ENCODE measurements at regions not wholly inside any gene's neighbourhood (a gene's known extent, or its start where the extent isn't known, plus 50 kb on each side); places are given as distances from the start of the nearest gene placed in this dataset.

DNA sequence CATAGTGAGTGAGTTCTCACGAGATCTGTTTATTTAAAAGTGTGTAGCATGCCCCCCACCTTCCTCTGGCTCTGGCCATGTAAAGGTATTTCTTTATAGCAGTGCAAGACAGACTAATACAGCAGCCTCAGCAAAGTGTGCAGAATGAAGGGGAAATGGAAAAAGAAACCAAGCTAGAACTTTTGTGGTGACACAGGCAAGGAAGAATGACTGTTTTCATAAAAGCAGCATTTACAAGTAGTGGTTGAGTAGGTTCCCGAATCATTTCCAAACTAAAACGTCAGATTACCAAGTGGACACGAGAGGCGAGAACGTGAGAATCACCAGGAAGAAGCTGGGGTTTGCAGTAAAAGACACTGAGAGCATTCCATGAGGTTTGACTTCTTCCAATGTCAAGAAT lies 100.2 kb upstream of the AKAP13 start:
- Histone ChIP-seq H3K36me3 (ENCODE audit: insufficient read depth) (no peaks in the 10 kb centered on the region), H2AFZ (no peak overlapping the region), H3K27me3 (ENCODE audit: insufficient read depth) (no peaks in the 10 kb centered on the region), H3K9me2 (ENCODE audit: insufficient read depth) (no peaks in the 10 kb centered on the region), H3F3A (replicated peaks; ENCODE audit: low read depth) (no peaks in the 10 kb centered on the region), H3K4me3 (no peak overlapping the region), H4K20me1 (replicated peaks; ENCODE audit: insufficient read depth) (no peaks in the 10 kb centered on the region), H3K4me1 (ENCODE audit: insufficient read depth) (no peaks in the 10 kb centered on the region), H3K4me2 (no peak overlapping the region), H3K27ac (ENCODE audit: low read depth) (no peak overlapping the region), H3K79me2 (replicated peaks; ENCODE audit: insufficient read depth) (no peaks in the 10 kb centered on the region)
- TF ChIP-seq, protein P1, sequence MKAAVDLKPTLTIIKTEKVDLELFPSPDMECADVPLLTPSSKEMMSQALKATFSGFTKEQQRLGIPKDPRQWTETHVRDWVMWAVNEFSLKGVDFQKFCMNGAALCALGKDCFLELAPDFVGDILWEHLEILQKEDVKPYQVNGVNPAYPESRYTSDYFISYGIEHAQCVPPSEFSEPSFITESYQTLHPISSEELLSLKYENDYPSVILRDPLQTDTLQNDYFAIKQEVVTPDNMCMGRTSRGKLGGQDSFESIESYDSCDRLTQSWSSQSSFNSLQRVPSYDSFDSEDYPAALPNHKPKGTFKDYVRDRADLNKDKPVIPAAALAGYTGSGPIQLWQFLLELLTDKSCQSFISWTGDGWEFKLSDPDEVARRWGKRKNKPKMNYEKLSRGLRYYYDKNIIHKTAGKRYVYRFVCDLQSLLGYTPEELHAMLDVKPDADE (IDR thresholded peaks at IDR 0.05): no peak
- TF ChIP-seq ZNF114 (CRISPR knock-in tag; IDR thresholded peaks at IDR 0.05) (no peak), STAT1 (IDR thresholded peaks at IDR 0.05; ENCODE audit: unreplicated experiment) (no peak), EZH2 (IDR thresholded peaks at IDR 0.05; ENCODE audit: low read depth, unreplicated experiment) (no peak), POLR2AphosphoS5 (IDR thresholded peaks at IDR 0.05; ENCODE audit: low read depth) (no peak), EZH2phosphoT487 (IDR thresholded peaks at IDR 0.05; ENCODE audit: unreplicated experiment) (no peak), NANOG (IDR thresholded peaks at IDR 0.05; ENCODE audit: borderline replicate concordance) (no peak), JUNB (IDR thresholded peaks at IDR 0.05; ENCODE audit: unreplicated experiment) (no peak)
- TF ChIP-seq, protein P2, sequence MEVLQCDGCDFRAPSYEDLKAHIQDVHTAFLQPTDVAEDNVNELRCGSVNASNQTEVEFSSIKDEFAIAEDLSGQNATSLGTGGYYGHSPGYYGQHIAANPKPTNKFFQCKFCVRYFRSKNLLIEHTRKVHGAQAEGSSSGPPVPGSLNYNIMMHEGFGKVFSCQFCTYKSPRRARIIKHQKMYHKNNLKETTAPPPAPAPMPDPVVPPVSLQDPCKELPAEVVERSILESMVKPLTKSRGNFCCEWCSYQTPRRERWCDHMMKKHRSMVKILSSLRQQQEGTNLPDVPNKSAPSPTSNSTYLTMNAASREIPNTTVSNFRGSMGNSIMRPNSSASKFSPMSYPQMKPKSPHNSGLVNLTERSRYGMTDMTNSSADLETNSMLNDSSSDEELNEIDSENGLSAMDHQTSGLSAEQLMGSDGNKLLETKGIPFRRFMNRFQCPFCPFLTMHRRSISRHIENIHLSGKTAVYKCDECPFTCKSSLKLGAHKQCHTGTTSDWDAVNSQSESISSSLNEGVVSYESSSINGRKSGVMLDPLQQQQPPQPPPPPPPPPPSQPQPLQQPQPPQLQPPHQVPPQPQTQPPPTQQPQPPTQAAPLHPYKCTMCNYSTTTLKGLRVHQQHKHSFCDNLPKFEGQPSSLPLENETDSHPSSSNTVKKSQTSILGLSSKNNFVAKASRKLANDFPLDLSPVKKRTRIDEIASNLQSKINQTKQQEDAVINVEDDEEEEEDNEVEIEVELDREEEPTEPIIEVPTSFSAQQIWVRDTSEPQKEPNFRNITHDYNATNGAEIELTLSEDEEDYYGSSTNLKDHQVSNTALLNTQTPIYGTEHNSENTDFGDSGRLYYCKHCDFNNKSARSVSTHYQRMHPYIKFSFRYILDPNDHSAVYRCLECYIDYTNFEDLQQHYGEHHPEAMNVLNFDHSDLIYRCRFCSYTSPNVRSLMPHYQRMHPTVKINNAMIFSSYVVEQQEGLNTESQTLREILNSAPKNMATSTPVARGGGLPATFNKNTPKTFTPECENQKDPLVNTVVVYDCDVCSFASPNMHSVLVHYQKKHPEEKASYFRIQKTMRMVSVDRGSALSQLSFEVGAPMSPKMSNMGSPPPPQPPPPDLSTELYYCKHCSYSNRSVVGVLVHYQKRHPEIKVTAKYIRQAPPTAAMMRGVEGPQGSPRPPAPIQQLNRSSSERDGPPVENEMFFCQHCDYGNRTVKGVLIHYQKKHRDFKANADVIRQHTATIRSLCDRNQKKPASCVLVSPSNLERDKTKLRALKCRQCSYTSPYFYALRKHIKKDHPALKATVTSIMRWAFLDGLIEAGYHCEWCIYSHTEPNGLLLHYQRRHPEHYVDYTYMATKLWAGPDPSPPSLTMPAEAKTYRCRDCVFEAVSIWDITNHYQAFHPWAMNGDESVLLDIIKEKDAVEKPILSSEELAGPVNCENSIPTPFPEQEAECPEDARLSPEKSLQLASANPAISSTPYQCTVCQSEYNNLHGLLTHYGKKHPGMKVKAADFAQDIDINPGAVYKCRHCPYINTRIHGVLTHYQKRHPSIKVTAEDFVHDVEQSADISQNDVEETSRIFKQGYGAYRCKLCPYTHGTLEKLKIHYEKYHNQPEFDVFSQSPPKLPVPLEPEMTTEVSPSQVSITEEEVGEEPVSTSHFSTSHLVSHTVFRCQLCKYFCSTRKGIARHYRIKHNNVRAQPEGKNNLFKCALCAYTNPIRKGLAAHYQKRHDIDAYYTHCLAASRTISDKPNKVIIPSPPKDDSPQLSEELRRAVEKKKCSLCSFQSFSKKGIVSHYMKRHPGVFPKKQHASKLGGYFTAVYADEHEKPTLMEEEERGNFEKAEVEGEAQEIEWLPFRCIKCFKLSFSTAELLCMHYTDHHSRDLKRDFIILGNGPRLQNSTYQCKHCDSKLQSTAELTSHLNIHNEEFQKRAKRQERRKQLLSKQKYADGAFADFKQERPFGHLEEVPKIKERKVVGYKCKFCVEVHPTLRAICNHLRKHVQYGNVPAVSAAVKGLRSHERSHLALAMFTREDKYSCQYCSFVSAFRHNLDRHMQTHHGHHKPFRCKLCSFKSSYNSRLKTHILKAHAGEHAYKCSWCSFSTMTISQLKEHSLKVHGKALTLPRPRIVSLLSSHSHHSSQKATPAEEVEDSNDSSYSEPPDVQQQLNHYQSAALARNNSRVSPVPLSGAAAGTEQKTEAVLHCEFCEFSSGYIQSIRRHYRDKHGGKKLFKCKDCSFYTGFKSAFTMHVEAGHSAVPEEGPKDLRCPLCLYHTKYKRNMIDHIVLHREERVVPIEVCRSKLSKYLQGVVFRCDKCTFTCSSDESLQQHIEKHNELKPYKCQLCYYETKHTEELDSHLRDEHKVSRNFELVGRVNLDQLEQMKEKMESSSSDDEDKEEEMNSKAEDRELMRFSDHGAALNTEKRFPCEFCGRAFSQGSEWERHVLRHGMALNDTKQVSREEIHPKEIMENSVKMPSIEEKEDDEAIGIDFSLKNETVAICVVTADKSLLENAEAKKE (CRISPR knock-in tag; IDR thresholded peaks at IDR 0.05): no peak
- TF ChIP-seq, protein P3, sequence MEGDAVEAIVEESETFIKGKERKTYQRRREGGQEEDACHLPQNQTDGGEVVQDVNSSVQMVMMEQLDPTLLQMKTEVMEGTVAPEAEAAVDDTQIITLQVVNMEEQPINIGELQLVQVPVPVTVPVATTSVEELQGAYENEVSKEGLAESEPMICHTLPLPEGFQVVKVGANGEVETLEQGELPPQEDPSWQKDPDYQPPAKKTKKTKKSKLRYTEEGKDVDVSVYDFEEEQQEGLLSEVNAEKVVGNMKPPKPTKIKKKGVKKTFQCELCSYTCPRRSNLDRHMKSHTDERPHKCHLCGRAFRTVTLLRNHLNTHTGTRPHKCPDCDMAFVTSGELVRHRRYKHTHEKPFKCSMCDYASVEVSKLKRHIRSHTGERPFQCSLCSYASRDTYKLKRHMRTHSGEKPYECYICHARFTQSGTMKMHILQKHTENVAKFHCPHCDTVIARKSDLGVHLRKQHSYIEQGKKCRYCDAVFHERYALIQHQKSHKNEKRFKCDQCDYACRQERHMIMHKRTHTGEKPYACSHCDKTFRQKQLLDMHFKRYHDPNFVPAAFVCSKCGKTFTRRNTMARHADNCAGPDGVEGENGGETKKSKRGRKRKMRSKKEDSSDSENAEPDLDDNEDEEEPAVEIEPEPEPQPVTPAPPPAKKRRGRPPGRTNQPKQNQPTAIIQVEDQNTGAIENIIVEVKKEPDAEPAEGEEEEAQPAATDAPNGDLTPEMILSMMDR (conservative IDR thresholded peaks at IDR 0.05; ENCODE audit: low read depth in 2 of 2): no peak
- TF ChIP-seq, protein P4, sequence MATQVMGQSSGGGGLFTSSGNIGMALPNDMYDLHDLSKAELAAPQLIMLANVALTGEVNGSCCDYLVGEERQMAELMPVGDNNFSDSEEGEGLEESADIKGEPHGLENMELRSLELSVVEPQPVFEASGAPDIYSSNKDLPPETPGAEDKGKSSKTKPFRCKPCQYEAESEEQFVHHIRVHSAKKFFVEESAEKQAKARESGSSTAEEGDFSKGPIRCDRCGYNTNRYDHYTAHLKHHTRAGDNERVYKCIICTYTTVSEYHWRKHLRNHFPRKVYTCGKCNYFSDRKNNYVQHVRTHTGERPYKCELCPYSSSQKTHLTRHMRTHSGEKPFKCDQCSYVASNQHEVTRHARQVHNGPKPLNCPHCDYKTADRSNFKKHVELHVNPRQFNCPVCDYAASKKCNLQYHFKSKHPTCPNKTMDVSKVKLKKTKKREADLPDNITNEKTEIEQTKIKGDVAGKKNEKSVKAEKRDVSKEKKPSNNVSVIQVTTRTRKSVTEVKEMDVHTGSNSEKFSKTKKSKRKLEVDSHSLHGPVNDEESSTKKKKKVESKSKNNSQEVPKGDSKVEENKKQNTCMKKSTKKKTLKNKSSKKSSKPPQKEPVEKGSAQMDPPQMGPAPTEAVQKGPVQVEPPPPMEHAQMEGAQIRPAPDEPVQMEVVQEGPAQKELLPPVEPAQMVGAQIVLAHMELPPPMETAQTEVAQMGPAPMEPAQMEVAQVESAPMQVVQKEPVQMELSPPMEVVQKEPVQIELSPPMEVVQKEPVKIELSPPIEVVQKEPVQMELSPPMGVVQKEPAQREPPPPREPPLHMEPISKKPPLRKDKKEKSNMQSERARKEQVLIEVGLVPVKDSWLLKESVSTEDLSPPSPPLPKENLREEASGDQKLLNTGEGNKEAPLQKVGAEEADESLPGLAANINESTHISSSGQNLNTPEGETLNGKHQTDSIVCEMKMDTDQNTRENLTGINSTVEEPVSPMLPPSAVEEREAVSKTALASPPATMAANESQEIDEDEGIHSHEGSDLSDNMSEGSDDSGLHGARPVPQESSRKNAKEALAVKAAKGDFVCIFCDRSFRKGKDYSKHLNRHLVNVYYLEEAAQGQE (IDR thresholded peaks at IDR 0.05; ENCODE audit: unreplicated experiment): no peak
- DNase-seq (ENCODE audit: low spot score): no peak
- no peaks in the 10 kb centered on the region for H3K27me3 Mint-ChIP-seq (ENCODE audit: insufficient read depth, low read depth, poor library complexity)
- H3K36me3 Mint-ChIP-seq (ENCODE audit: low read depth): no peaks in the 10 kb centered on the region
- H3K4me3 Mint-ChIP-seq: no peak overlapping the region
- no peaks in the 10 kb centered on the region for H3K9me3 Mint-ChIP-seq
- H3K27ac Mint-ChIP-seq: no peak overlapping the region
- H3K4me1 Mint-ChIP-seq: no peaks in the 10 kb centered on the region
- no peak for ATAC-seq
